Vagina (tissue), 2 donors: ENCODE measurements at regions not wholly inside any gene's neighbourhood (a gene's known extent, or its start where the extent isn't known, plus 50 kb on each side); places are given as distances from the start of the nearest gene placed in this dataset.

Source experiments
- DNase-seq, 2 donors: peaks; one replicate each; pipeline ENCODE4 v3.0.0-alpha.2; 2017; ENCODE audit errors: extremely low spot score in 2 of 2
- H3K27ac ChIP-seq: fragments of 200-600 bp; sonication (generic); one replicate; pipeline ENCODE4 v1.5.1; 2019
- H3K27me3 ChIP-seq: fragments of 200-600 bp; sonication (generic); one replicate; pipeline ENCODE4 v1.5.1; 2019
- H3K36me3 ChIP-seq, 2 donors: fragments of 200-600 bp; sonication (generic); one replicate each; pipeline ENCODE4 v1.5.1; 2017 to 2019
- H3K4me1 ChIP-seq: fragments of 200-600 bp; sonication (generic); one replicate; pipeline ENCODE4 v1.5.1; 2019
- H3K4me3 ChIP-seq, 2 donors: fragments of 200-600 bp; sonication (generic); 1 replicate in 1 of 2; 2 replicates in 1 of 2; pipeline ENCODE4 v1.5.1; 2016 to 2019
- H3K9me3 ChIP-seq: fragments of 200-600 bp; sonication (generic); one replicate; pipeline ENCODE4 v1.5.1; 2019
- CTCF ChIP-seq, 3 experiments: fragments of 450-650 bp in 2 of 3; fragments of 200-600 bp in 1 of 3; sonication (generic) in 1 of 3; IDR thresholded peaks; one replicate each; pipeline ENCODE4 v1.5.1; 2017 to 2019; ENCODE audit warnings: antibody characterized with exemption in 3 of 3, mild to moderate bottlenecking in 2 of 3, moderate library complexity in 2 of 3
- POLR2A ChIP-seq, 2 donors: fragments of 450-650 bp; IDR thresholded peaks; one replicate each; pipeline ENCODE4 v1.6.1; 2017; ENCODE audit warnings: antibody characterized with exemption in 2 of 2, mild to moderate bottlenecking in 2 of 2, moderate library complexity in 2 of 2
- POLR2AphosphoS5 ChIP-seq, 2 donors: sonication (generic); formaldehyde crosslinking; IDR thresholded peaks; one replicate each; pipeline ENCODE4 v1.9.0; 2017; ENCODE audit warnings: antibody characterized with exemption in 2 of 2, mild to moderate bottlenecking in 2 of 2, low read depth in 1 of 2; ENCODE audit not compliant: insufficient read depth in 1 of 2
- intact Hi-C: fragments of 100-400 bp; cut with DNase I; formaldehyde crosslinking; loops from one replicate; pipeline ENCODE4 v1.15.1; 2023

- Histone ChIP-seq H3K4me3 (no peak overlapping the region), H3K9me3 (no peaks in the 10 kb centered on the region), H3K36me3 (no peaks in the 10 kb centered on the region), H3K27me3 (no peaks in the 10 kb centered on the region), H3K4me1 (no peaks in the 10 kb centered on the region), H3K27ac (no peak overlapping the region)
- intact Hi-C loops = no loop called here
- TF ChIP-seq CTCF (IDR thresholded peaks at IDR 0.05) = no peak
- TF ChIP-seq POLR2A (IDR thresholded peaks at IDR 0.05) = no peak
- TF ChIP-seq POLR2AphosphoS5 (IDR thresholded peaks at IDR 0.05; ENCODE audit: insufficient read depth in 1 of 2, low read depth in 1 of 2) = no peak
- DNase-seq = no peak
Measured at GRCh38 chr5:142206801-142207200, 98.2 kb downstream of the NDFIP1 start.

- Histone ChIP-seq H3K36me3 (no peaks in the 10 kb centered on the region), H3K4me1 (no peaks in the 10 kb centered on the region), H3K27ac (no peak overlapping the region), H3K27me3 (no peaks in the 10 kb centered on the region), H3K9me3 (no peaks in the 10 kb centered on the region), H3K4me3 (no peak overlapping the region)
- intact Hi-C loops = no loop called here
- DNase-seq = no peak
- TF ChIP-seq POLR2A (IDR thresholded peaks at IDR 0.05) (no peak), POLR2AphosphoS5 (IDR thresholded peaks at IDR 0.05; ENCODE audit: insufficient read depth in 1 of 2, low read depth in 1 of 2) (no peak), CTCF (IDR thresholded peaks at IDR 0.05) (no peak)
Measured at GRCh38 chr5:142204219-142204618, 95.6 kb downstream of the NDFIP1 start.
